HG02970 (cell line): ENCODE measurements at regions not wholly inside any gene's neighbourhood (a gene's known extent, or its start where the extent isn't known, plus 50 kb on each side); places are given as distances from the start of the nearest gene placed in this dataset.

Experiments
- ATAC-seq: cut with Tn5 transposase; IDR thresholded peaks from one replicate; pipeline ENCODE4 v1.9.1; 2021; ENCODE audit warnings: mild to moderate bottlenecking, moderate library complexity, moderate number of reproducible peaks; ENCODE audit not compliant: unreplicated experiment, low FRiP score

- ATAC-seq = no peak
Observed at GRCh38 chr6:147849401-147850330, 341.2 kb downstream of the SAMD5 start.

DNA sequence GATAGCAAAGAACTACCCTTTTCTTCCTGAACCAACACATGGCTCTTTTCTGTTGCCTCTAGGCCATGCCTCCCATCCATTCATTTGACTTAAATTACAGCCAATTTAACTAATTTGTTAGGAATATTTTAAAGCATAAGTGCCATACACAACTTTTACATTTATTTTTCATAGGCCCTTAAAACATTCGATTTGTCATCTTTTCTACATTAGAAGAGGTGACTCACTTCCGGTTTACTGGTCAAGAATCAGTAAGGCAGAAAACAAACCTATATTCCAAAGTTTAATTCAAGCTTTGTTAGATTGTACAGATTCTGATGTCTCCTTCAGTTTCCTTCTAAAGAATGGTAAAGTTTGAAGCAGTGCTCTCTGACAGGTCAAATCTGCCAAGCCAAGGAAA is 344.3 kb downstream of the SAMD5 start:
- no peak for ATAC-seq

DNA sequence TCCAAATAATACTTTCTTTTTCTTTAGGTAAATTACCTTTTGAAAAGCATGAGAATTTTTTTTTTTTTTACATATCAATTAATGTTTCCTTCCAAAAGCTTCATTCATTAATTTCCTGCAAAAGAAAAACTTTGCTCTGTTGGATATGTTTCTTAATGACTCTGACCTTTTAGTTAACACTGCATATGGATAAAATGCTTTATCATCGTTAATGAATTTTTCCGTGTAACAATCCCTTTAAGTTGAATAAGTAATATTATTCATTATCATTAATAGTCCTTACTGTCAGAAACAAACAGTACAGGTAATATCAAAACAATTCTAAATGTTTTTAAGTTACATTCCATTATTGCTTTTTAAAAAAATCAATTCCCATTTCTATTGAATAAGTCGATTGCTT is 345.1 kb downstream of the SAMD5 start:
- no peak for ATAC-seq

DNA sequence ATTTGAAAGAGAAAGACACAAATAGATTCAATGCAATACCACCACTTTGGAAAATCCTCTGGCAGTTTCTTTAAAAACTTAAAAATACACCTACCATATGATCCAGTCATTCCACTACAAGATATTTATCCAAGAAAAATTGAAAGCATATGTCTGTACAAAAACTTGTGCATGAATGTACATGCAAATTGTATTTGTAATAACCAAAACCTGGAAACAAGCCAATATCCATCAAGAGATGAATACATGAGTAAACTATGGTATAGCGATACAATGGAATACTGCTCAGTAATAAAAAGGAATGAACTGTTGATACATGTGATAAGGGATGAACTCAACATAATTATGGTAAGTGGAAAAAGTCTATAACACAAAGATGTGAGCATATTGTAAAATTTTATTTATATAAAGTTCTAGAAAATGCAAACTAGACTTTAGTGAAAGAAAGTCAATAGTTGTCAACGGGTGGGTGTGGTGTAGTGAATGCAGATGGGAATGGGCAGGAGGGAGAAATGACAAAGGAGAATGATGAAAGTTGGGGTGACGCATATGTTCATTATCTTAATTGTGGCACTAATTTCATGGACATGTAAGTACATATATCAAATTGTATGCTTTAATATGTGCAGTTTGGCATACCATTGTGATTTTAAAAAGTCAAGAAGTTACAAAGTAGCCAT is 347.5 kb downstream of the SAMD5 start:
- ATAC-seq = no peak

GRCh38 chr6:147856687-147857086 is 348.2 kb downstream of the SAMD5 start:
- no peak for ATAC-seq

GRCh38 chr6:147858421-147858820 is 349.9 kb downstream of the SAMD5 start:
- ATAC-seq = no peak

GRCh38 chr6:147859071-147859470 is 350.6 kb downstream of the SAMD5 start:
- ATAC-seq = no peak

- ATAC-seq = no peak
Observed at GRCh38 chr6:147861696-147862095, 353.2 kb downstream of the SAMD5 start.

GRCh38 chr6:147867433-147868226 is 359.1 kb downstream of the SAMD5 start:
- no peak for ATAC-seq

- no peak for ATAC-seq
Observed at GRCh38 chr6:147868427-147869190, 360.1 kb downstream of the SAMD5 start.

- ATAC-seq = no peak
Observed at GRCh38 chr6:147869201-147869600, 360.7 kb downstream of the SAMD5 start.

DNA sequence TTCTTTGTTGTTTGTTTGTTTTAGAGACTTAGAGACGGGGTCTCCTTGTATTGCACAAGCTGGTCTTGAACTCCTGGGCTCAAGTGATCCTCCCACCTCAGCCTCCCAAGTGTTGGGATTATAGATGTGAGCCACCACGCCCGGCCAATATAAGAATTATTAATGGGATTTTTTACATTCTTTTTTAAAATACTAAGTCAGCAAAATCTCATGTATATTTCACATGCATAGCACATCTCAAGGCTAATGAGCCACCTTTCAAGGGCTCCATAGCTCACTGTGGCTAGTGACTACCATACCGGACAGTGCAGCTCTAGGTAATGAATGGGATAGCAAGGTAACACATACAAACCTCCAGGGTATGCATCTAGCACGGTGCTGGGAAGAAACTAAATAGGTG is 361.4 kb downstream of the SAMD5 start:
- ATAC-seq = no peak

DNA sequence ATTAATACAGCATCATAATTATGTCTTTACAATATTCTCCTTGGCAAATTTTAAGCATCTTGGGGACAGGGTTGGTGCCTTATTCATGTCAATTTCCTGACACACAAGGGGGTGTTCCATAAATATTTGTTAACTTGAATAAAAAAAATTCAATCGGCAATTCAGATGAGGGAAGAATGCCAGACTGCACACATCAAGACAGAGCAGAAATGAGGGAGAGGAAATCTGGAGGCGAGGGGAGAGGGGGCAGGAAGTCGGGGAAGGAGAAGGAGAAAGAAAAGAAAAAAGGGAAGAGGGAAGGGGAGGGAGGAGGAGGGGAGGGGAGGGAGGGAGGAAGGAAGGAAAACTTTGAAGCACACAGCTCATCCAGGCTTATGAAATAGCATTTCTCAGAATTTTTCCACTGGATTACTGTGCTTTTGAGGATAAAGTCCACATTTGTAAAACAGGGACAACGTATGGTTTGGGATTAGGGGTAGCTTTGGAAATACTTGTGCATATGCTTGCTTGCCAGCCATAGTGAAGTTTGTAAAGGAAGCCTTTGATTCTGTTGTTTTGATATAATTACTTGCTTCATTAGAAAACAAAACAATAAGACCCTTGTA is 362.1 kb downstream of the SAMD5 start:
- no peak for ATAC-seq

- ATAC-seq = no peak
Observed at GRCh38 chr6:147872002-147872401, 363.5 kb downstream of the SAMD5 start.

- no peak for ATAC-seq
Observed at GRCh38 chr6:147873816-147874215, 365.3 kb downstream of the SAMD5 start.

GRCh38 chr6:147874322-147874721 is 365.8 kb downstream of the SAMD5 start:
- no peak for ATAC-seq

DNA sequence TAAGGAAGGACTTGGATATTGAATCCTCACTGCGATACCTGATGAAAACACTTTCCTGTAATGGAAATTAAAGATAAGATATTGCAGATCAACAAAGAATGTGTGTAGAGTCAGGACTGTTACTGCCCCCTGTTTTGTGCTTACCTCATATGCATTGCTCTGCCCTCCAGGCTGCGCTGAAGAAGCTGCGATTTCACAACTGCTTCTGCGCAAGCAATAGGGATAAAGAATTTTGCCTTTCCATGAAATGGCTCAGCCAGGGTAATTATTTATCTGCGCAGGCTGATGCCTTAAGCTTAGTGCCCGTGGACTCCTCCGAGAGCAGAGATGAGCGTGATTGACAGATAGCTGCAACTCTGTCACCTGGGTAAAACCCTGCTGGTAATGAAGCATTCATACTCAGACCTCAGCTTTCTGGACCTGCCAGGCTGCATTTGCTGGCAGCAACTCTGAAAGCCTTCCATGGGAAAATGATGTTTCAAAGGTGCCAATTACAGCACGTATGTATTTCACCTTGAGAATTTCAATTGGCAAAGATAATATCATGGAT is 370.6 kb downstream of the SAMD5 start:
- ATAC-seq = no peak

DNA sequence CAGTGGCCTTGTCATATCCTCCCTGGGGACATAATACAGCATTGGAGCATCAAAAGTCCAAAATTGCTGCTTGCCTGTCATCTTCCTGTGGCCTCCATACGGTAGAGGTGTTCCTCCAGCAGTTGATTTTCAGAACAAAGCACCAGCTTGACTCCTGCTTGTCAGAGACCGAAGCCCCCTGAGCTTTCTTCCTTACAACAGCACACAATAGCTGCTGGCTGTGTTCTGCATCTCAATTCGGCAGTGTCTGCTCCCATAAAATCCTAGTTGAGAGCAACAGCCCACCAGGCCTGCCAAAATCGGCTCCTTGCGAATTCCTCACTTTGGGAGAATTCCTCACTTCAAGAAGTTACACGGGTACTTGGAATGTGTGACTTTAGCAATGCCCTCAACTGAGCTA is 372.9 kb downstream of the SAMD5 start:
- ATAC-seq = no peak

DNA sequence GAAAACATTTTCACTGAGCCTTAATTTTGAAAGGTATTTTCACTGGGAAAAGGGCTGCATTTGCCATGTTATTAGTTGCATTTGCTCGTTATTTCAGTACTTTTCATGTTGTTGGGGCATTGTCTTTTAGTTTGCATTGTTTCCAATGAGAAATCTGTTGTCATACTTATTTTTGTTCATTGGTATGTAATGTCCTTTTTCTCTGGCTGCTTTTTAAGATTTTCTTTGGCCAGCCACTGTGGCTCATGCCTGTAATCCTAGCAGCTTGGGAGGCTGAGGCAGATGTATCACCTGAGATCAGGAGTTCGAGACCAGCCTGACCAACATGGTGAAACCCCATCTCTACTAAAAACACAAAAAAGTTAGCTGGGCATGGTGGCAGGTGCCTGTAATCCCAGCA is 379.9 kb downstream of the SAMD5 start:
- ATAC-seq = no peak

GRCh38 chr6:147891671-147892070 is 383.2 kb downstream of the SAMD5 start:
- no peak for ATAC-seq
